ENCODE measurements at regions not wholly inside any gene's neighbourhood (a gene's known extent, or its start where the extent isn't known, plus 50 kb on each side); places are given as distances from the start of the nearest gene placed in this dataset.

DNA sequence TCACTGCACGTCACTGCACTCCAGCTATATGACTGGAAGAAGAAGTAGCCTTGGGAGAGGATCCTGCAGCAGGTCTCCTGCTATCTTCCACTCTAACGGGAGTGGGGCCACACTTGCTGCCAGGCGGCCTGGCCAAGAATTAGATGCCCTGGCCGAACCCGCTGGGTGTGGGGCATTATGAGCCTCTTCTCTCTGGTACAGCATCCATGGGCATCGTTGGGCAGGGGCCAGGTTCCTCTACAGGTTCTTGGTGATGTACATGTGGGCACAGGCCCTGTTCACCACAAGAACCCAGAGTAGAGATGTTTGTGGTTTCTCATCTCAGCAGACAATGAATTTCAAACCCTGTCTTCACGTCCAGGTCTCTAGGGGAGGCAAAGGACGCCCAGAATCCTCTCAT lies 370.5 kb downstream of the NPHP4 start:
- TF ChIP-seq, protein P1, sequence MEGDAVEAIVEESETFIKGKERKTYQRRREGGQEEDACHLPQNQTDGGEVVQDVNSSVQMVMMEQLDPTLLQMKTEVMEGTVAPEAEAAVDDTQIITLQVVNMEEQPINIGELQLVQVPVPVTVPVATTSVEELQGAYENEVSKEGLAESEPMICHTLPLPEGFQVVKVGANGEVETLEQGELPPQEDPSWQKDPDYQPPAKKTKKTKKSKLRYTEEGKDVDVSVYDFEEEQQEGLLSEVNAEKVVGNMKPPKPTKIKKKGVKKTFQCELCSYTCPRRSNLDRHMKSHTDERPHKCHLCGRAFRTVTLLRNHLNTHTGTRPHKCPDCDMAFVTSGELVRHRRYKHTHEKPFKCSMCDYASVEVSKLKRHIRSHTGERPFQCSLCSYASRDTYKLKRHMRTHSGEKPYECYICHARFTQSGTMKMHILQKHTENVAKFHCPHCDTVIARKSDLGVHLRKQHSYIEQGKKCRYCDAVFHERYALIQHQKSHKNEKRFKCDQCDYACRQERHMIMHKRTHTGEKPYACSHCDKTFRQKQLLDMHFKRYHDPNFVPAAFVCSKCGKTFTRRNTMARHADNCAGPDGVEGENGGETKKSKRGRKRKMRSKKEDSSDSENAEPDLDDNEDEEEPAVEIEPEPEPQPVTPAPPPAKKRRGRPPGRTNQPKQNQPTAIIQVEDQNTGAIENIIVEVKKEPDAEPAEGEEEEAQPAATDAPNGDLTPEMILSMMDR (IDR thresholded peaks at IDR 0.05), result no peak
- Mint-ChIP-seq H3K27ac (no peak overlapping the region), H3K36me3 (ENCODE audit: low read depth) (no peaks in the 10 kb centered on the region), H3K4me3 (no peak overlapping the region), H3K4me1 (no peaks in the 10 kb centered on the region), H3K27me3 (peaks cover 5% of the 10 kb centered on the region), H3K9me3 (no peaks in the 10 kb centered on the region)
- intact Hi-C loops (cut with micrococcal nuclease), result no loop called here
- POLR2A ChIA-PET, result no interaction called here
- ATAC-seq (ENCODE audit: low read depth) (no peak), DNase-seq (no peak)
- CTCF ChIA-PET, result no interaction called here

DNA sequence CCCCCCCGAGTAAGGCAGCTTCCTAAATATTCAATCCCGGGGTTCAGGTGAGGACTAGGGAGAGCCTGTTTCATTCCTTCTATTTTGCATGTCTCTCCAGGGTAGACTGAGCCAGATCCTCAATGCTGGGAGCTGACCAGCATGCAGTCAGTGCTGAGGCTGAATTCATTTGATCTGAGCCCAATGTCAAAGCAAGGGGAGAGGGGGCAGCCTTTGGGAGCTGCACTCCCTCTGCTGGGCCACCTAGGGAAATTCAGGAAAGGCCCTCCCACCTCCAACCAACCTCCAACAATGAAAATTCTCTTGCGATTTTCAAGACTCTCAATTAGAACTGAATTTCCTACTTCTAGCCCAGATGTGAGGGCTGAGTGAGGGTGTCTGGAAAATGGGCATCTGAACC lies 371.2 kb downstream of the NPHP4 start:
- TF ChIP-seq, protein P1 (IDR thresholded peaks at IDR 0.05), result no peak
- no peak overlapping the region for H3K4me3 Mint-ChIP-seq
- H3K4me1 Mint-ChIP-seq, result no peaks in the 10 kb centered on the region
- ChIA-PET CTCF (no interaction called here), POLR2A (no interaction called here)
- no peak overlapping the region for H3K27ac Mint-ChIP-seq
- peaks cover 9% of the 10 kb centered on the region for H3K27me3 Mint-ChIP-seq
- intact Hi-C loops (cut with micrococcal nuclease), result no loop called here
- DNase-seq (no peak), ATAC-seq (ENCODE audit: low read depth) (no peak)
- H3K9me3 Mint-ChIP-seq, result no peaks in the 10 kb centered on the region
- H3K36me3 Mint-ChIP-seq (ENCODE audit: low read depth), result no peaks in the 10 kb centered on the region

DNA sequence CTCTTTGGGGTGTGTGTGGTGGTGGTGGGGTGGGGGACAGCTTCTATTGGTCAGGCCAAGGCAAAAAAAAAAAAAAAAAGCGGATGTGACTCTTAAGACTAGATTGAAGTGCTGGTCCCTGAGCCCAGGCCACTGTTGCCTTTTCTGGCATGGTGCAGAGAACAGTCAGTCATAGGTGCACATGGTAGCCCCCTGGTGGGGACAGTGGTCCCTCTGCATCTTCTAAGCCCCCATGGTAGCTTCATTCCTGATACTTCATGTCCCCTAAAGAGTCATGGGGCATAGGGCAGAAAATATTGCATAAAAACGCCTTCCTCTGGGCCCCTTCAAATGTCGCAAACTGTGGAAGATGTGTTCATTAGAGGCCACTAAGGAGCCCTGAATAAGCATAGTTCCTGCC lies 371.8 kb downstream of the NPHP4 start:
- ChIA-PET POLR2A (no interaction called here), CTCF (no interaction called here)
- ATAC-seq (ENCODE audit: low read depth), result no peak
- intact Hi-C loops (cut with micrococcal nuclease), result no loop called here
- Mint-ChIP-seq H3K4me3 (no peak overlapping the region), H3K27ac (no peak overlapping the region), H3K9me3 (no peaks in the 10 kb centered on the region), H3K27me3 (peaks cover 9% of the 10 kb centered on the region), H3K4me1 (no peaks in the 10 kb centered on the region), H3K36me3 (ENCODE audit: low read depth) (no peaks in the 10 kb centered on the region)
- DNase-seq, result no peak
- TF ChIP-seq, protein P1 (IDR thresholded peaks at IDR 0.05), result no peak

DNA sequence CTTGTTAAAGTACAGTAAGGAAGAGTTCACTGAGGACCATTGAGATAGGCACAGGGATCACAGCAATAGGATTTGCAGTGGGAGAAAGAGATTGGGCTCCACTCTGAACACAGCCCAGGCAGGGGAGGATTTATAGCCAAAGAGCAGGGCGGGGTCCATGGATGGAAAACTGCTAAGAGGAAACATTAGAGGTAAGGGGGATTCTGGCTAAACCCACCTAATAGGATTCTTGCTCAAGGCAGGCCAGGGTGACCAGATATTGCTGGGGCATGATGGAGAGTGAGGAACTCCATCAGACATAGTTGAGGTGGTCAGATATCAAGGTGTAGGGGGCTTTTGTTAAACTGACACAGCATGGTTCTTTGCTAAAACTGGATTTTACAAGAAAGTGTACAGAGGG lies 372.8 kb downstream of the NPHP4 start:
- Mint-ChIP-seq H3K36me3 (ENCODE audit: low read depth) (no peaks in the 10 kb centered on the region), H3K4me3 (no peak overlapping the region), H3K27ac (no peak overlapping the region), H3K27me3 (peaks cover 14% of the 10 kb centered on the region), H3K4me1 (no peaks in the 10 kb centered on the region), H3K9me3 (no peaks in the 10 kb centered on the region)
- TF ChIP-seq, protein P1 (IDR thresholded peaks at IDR 0.05), result no peak
- no peak for ATAC-seq (ENCODE audit: low read depth)
- intact Hi-C loops (cut with micrococcal nuclease), result no loop called here
- CTCF ChIA-PET, result no interaction called here
- POLR2A ChIA-PET, result no interaction called here
- DNase-seq, result no peak

DNA sequence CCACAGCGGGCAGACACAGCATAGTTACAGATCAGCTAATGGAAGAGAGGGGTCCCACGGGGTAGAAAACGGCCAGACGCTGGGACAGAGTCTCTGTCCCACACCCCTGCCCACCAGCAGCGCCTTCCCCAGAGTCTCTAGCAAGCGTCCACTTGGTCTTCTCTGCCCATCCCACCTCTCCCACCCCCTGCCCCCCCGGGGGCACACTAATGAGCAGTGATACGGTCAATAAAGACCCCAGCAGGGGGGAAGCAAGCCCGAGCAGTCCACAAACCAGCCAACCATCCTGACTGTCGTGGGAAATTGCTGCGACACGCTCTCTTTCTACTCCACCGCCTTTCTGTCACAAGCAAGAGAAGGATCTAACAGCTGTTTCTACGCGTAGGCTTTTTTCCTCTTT lies 374.7 kb downstream of the NPHP4 start:
- peaks cover 5% of the 10 kb centered on the region for H3K9me3 Mint-ChIP-seq
- H3K27me3 Mint-ChIP-seq, result peaks cover 19% of the 10 kb centered on the region
- H3K36me3 Mint-ChIP-seq (ENCODE audit: low read depth), result no peaks in the 10 kb centered on the region
- intact Hi-C loops (cut with micrococcal nuclease), result no loop called here
- TF ChIP-seq, protein P1 (IDR thresholded peaks at IDR 0.05), result no peak
- DNase-seq (no peak), ATAC-seq (ENCODE audit: low read depth) (no peak)
- no peaks in the 10 kb centered on the region for H3K4me1 Mint-ChIP-seq
- ChIA-PET POLR2A (no interaction called here), CTCF (no interaction called here)
- no peak overlapping the region for H3K27ac Mint-ChIP-seq
- H3K4me3 Mint-ChIP-seq, result no peak overlapping the region

Data from activated B cell treated with CpG ODN at 0.5 μM for 24 hours (primary cell).